ENCODE measurements at regions not wholly inside any gene's neighbourhood (a gene's known extent, or its start where the extent isn't known, plus 50 kb on each side); places are given as distances from the start of the nearest gene placed in this dataset.

DNA sequence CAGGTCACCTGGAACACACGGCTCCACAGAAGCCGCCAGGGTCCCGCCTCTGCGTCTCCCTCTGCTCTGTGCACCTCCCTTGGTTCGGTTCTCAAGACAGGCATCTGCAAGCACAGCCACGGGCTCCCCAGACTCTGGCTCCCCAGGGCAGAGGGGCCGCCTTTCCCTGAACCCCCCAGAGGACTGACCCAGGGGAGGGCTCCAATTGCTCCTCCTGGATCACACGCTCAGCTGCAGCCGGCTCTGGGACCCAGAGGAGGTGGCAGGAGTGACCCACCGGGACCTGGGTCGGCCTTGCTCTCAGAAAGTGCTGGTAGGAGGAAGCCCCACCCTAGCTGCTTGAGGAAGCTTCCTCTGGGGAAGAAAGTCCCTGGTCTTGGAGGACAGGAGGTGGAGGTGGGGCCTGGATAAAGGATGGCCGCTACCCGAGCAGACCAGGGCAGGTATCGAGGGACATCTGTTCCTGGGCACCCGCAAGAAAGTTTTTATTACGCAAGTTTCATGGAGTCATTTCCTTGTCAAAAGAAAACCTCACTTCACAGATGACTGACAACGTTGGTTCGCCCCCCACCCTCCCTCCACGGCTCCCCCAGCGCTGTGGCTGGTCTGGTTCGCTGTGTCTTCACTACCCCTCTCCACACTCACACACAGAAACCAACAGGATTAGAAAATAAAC is 103.9 kb upstream of the AFDN start:
- Histone ChIP-seq H3K9me3 (ENCODE audit: control insufficient read depth, insufficient read depth, low read depth, low read length) (no peaks in the 10 kb centered on the region), H3K36me3 (ENCODE audit: control insufficient read depth, insufficient read depth, low read length) (no peaks in the 10 kb centered on the region), H3K9ac (ENCODE audit: insufficient read depth, low read length) (no peak overlapping the region), H3K27ac (ENCODE audit: insufficient read depth, low read length) (no peak overlapping the region), H3K4me1 (ENCODE audit: control insufficient read depth, extremely low read depth, insufficient read depth, low read length) (no peaks in the 10 kb centered on the region), H3K27me3 (ENCODE audit: control insufficient read depth, insufficient read depth, low read length) (no peaks in the 10 kb centered on the region), H4K20me1 (ENCODE audit: control insufficient read depth, extremely low read depth, insufficient read depth, low read length) (no peaks in the 10 kb centered on the region), H2AFZ (ENCODE audit: low read length) (no peak overlapping the region), H3K79me2 (ENCODE audit: control insufficient read depth, insufficient read depth, low read length) (no peaks in the 10 kb centered on the region), H3K4me3 (replicated peaks in 1 of 4; ENCODE audit: control extremely low read depth in 1 of 4, insufficient read depth in 1 of 4, low read depth in 3 of 4, low read length in 4 of 4) (no peak overlapping the region), H3K4me2 (ENCODE audit: extremely low read depth, insufficient read depth, low read length) (no peak overlapping the region)
- no peak for DNase-seq (ENCODE audit: low read depth in 2 of 2)
- TF ChIP-seq CTCF (conservative IDR thresholded peaks at IDR 0.05 in 1 of 2, IDR thresholded peaks at IDR 0.05 in 1 of 2; ENCODE audit: low read depth in 1 of 2, low read length in 2 of 2) (no peak), EZH2 (IDR thresholded peaks at IDR 0.05; ENCODE audit: low read length, missing control alignments) (no peak)

DNA sequence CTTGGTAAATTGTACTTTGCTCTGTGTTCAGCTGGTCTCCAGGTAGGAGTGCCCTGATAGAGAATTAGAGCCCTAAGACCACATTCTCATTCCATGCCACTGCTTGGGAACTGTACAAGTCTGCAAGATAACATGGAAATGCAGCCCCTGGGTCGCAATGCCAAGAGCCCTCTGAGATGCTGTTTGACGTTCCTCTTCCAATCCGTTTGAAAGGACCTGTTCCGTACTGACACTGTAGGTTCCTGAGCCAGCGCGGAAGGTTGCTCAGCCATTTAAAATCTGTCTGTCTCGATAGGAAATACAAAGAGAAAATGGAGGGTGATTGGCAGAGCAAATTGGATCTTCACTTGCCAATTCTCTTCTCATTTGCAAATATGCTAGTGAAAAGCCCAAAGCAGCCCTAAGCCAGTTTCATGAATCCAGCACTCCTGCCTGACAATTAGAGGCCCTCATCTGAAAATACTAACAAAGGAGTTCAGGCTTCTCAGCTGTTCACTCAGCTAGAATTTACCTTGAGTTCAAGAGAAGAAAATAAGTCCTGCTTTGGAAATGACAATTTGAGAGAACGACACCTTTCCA is 100.6 kb upstream of the AFDN start:
- H2AFZ ChIP-seq (ENCODE audit: low read length), result no peak overlapping the region
- no peaks in the 10 kb centered on the region for H4K20me1 ChIP-seq (ENCODE audit: control insufficient read depth, extremely low read depth, insufficient read depth, low read length)
- TF ChIP-seq CTCF (conservative IDR thresholded peaks at IDR 0.05 in 1 of 2, IDR thresholded peaks at IDR 0.05 in 1 of 2; ENCODE audit: low read depth in 1 of 2, low read length in 2 of 2) (no peak), EZH2 (IDR thresholded peaks at IDR 0.05; ENCODE audit: low read length, missing control alignments) (no peak)
- H3K9me3 ChIP-seq (ENCODE audit: control insufficient read depth, insufficient read depth, low read depth, low read length), result no peaks in the 10 kb centered on the region
- no peak for DNase-seq (ENCODE audit: low read depth in 2 of 2)
- no peak overlapping the region for H3K4me3 ChIP-seq (replicated peaks in 1 of 4; ENCODE audit: control extremely low read depth in 1 of 4, insufficient read depth in 1 of 4, low read depth in 3 of 4, low read length in 4 of 4)
- no peak overlapping the region for H3K27ac ChIP-seq (ENCODE audit: insufficient read depth, low read length)
- no peaks in the 10 kb centered on the region for H3K4me1 ChIP-seq (ENCODE audit: control insufficient read depth, extremely low read depth, insufficient read depth, low read length)
- H3K4me2 ChIP-seq (ENCODE audit: extremely low read depth, insufficient read depth, low read length), result no peak overlapping the region
- no peaks in the 10 kb centered on the region for H3K79me2 ChIP-seq (ENCODE audit: control insufficient read depth, insufficient read depth, low read length)
- H3K9ac ChIP-seq (ENCODE audit: insufficient read depth, low read length), result no peak overlapping the region
- no peaks in the 10 kb centered on the region for H3K27me3 ChIP-seq (ENCODE audit: control insufficient read depth, insufficient read depth, low read length)
- H3K36me3 ChIP-seq (ENCODE audit: control insufficient read depth, insufficient read depth, low read length), result no peaks in the 10 kb centered on the region

DNA sequence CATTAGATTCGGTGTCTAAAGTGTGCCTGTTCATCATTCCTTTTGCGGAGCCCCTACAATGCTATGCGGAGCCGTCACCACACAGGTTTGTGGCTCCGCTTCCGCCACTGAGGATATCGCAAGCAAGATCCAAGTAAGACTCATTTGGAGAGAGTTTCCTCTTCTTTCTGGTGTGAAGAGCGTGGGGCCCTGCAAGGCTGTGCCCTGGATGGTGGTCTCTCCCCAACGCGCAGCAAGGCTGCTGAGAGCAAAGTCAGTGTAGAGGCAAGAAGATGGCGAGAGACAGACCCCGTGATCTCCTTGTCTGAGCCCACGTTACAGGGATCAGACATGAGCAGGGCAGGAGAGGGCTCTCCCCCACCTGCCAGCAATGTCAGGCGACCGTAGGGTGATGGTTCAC is 96.3 kb upstream of the AFDN start:
- H3K4me2 ChIP-seq (ENCODE audit: extremely low read depth, insufficient read depth, low read length), result no peak overlapping the region
- no peak overlapping the region for H2AFZ ChIP-seq (ENCODE audit: low read length)
- H3K36me3 ChIP-seq (ENCODE audit: control insufficient read depth, insufficient read depth, low read length), result no peaks in the 10 kb centered on the region
- H3K9me3 ChIP-seq (ENCODE audit: control insufficient read depth, insufficient read depth, low read depth, low read length), result no peaks in the 10 kb centered on the region
- no peak for DNase-seq (ENCODE audit: low read depth in 2 of 2)
- no peak for TF ChIP-seq EZH2 (IDR thresholded peaks at IDR 0.05; ENCODE audit: low read length, missing control alignments)
- H3K27ac ChIP-seq (ENCODE audit: insufficient read depth, low read length), result no peak overlapping the region
- H3K79me2 ChIP-seq (ENCODE audit: control insufficient read depth, insufficient read depth, low read length), result no peaks in the 10 kb centered on the region
- no peaks in the 10 kb centered on the region for H3K27me3 ChIP-seq (ENCODE audit: control insufficient read depth, insufficient read depth, low read length)
- H3K9ac ChIP-seq (ENCODE audit: insufficient read depth, low read length), result no peak overlapping the region
- H4K20me1 ChIP-seq (ENCODE audit: control insufficient read depth, extremely low read depth, insufficient read depth, low read length), result no peaks in the 10 kb centered on the region
- no peaks in the 10 kb centered on the region for H3K4me1 ChIP-seq (ENCODE audit: control insufficient read depth, extremely low read depth, insufficient read depth, low read length)
- H3K4me3 ChIP-seq (replicated peaks in 1 of 4; ENCODE audit: control extremely low read depth in 1 of 4, insufficient read depth in 1 of 4, low read depth in 3 of 4, low read length in 4 of 4), result no peak overlapping the region

All from fibroblast of lung (primary cell).